ENCODE measurements at regions not wholly inside any gene's neighbourhood (a gene's known extent, or its start where the extent isn't known, plus 50 kb on each side); places are given as distances from the start of the nearest gene placed in this dataset.

DNA sequence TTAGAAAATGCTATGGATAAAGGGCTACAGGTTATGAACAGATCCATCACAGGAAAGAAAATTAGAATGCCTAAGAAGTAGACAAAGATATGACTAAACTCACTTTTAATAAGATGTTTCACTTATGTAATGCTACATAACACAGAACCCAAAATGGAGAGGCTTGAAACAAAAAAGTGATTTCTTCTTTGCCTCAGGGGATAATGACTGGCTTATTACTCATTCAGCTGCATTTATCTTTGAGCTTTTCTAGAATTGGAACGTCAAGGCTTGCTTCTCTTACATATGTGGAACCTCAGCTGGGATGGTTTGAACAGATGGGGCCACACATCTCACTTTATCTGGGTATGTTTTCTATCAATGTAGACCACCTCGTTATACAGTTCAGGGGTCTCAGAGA is 120.6 kb upstream of the EPHA3 start:
- TF ChIP-seq, protein P1, sequence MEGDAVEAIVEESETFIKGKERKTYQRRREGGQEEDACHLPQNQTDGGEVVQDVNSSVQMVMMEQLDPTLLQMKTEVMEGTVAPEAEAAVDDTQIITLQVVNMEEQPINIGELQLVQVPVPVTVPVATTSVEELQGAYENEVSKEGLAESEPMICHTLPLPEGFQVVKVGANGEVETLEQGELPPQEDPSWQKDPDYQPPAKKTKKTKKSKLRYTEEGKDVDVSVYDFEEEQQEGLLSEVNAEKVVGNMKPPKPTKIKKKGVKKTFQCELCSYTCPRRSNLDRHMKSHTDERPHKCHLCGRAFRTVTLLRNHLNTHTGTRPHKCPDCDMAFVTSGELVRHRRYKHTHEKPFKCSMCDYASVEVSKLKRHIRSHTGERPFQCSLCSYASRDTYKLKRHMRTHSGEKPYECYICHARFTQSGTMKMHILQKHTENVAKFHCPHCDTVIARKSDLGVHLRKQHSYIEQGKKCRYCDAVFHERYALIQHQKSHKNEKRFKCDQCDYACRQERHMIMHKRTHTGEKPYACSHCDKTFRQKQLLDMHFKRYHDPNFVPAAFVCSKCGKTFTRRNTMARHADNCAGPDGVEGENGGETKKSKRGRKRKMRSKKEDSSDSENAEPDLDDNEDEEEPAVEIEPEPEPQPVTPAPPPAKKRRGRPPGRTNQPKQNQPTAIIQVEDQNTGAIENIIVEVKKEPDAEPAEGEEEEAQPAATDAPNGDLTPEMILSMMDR (conservative IDR thresholded peaks at IDR 0.05; ENCODE audit: low read depth, low read length): no peak
- TF ChIP-seq EZH2 (IDR thresholded peaks at IDR 0.05; ENCODE audit: low read length, unreplicated experiment) (no peak), EZH2phosphoT487 (IDR thresholded peaks at IDR 0.05; ENCODE audit: borderline replicate concordance, low read length) (no peak)

Data from PC-3 (cell line).